ENCODE measurements at regions not wholly inside any gene's neighbourhood (a gene's known extent, or its start where the extent isn't known, plus 50 kb on each side); places are given as distances from the start of the nearest gene placed in this dataset.

DNA sequence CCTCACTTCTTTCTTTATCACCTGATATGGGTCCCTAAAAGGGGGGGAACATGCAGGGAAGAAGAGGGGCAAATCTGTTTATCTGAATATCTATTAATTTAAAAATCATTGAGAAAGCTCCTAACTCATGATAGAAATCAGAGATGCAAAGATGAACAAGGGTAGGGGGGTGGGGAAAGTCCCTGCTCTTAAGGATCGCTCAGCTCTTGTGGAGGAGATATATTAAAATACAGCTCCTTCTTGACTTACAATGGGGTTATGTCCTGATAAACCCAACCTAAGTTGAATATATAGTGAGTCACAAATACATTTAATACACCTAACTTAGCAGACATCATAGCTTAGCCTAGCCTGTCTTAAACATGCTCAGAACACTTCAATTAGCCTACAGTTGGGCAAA is 237.5 kb downstream of the MAF start:
- H3K9me3 ChIP-seq (ENCODE audit: control insufficient read depth, insufficient read depth, low read depth, low read length), result no peaks in the 10 kb centered on the region
- no peak for DNase-seq (ENCODE audit: low read depth, low spot score)
- no peaks in the 10 kb centered on the region for H3K4me1 ChIP-seq (ENCODE audit: control insufficient read depth, insufficient read depth, low read length)
- in situ Hi-C loops (cut with HindIII; ENCODE audit: low pct_unique_long_range_greater_than_20kb, low sequenced_read_pairs), result no loop called here
- H3K27ac ChIP-seq (ENCODE audit: low read length), result no peak overlapping the region
- no peaks in the 10 kb centered on the region for H3K36me3 ChIP-seq (ENCODE audit: control insufficient read depth, insufficient read depth, low read length)
- ATAC-seq, result no peak
- H3K4me3 ChIP-seq (ENCODE audit: low read depth in 2 of 2, low read length in 2 of 2), result no peak overlapping the region
- ChIA-PET POLR2A (no interaction called here), CTCF (no interaction called here)
- intact Hi-C loops (cut with micrococcal nuclease; ENCODE audit: unreplicated experiment), result no loop called here
- no peaks in the 10 kb centered on the region for H3K27me3 ChIP-seq (ENCODE audit: control insufficient read depth, insufficient read depth, low read length)
- TF ChIP-seq, protein P1, sequence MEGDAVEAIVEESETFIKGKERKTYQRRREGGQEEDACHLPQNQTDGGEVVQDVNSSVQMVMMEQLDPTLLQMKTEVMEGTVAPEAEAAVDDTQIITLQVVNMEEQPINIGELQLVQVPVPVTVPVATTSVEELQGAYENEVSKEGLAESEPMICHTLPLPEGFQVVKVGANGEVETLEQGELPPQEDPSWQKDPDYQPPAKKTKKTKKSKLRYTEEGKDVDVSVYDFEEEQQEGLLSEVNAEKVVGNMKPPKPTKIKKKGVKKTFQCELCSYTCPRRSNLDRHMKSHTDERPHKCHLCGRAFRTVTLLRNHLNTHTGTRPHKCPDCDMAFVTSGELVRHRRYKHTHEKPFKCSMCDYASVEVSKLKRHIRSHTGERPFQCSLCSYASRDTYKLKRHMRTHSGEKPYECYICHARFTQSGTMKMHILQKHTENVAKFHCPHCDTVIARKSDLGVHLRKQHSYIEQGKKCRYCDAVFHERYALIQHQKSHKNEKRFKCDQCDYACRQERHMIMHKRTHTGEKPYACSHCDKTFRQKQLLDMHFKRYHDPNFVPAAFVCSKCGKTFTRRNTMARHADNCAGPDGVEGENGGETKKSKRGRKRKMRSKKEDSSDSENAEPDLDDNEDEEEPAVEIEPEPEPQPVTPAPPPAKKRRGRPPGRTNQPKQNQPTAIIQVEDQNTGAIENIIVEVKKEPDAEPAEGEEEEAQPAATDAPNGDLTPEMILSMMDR (IDR thresholded peaks at IDR 0.05), result no peak
- no peak for TF ChIP-seq SIN3A (IDR thresholded peaks at IDR 0.05; ENCODE audit: borderline replicate concordance, insufficient read depth, low read depth, low read length)
- TF ChIP-seq POLR2AphosphoS5 (IDR thresholded peaks at IDR 0.05; ENCODE audit: low read depth, low read length), result no peak
- no peak for TF ChIP-seq TCF7L2 (IDR thresholded peaks at IDR 0.05; ENCODE audit: low read depth, low read length)
- no peak for TF ChIP-seq REST (IDR thresholded peaks at IDR 0.05; ENCODE audit: insufficient read depth in 1 of 2, low read depth in 2 of 2, low read length in 1 of 2)
- no TSS peak for BruUV-seq (replicated peaks)

- in situ Hi-C loops (cut with HindIII; ENCODE audit: low pct_unique_long_range_greater_than_20kb, low sequenced_read_pairs) (no loop called here), intact Hi-C loops (cut with micrococcal nuclease; ENCODE audit: unreplicated experiment) (no loop called here)
- POLR2A ChIA-PET, result no interaction called here
- no peaks in the 10 kb centered on the region for H3K36me3 ChIP-seq (ENCODE audit: control insufficient read depth, insufficient read depth, low read length)
- no peak for TF ChIP-seq POLR2AphosphoS5 (IDR thresholded peaks at IDR 0.05; ENCODE audit: low read depth, low read length)
- no peak for TF ChIP-seq REST (IDR thresholded peaks at IDR 0.05; ENCODE audit: insufficient read depth in 1 of 2, low read depth in 2 of 2, low read length in 1 of 2)
- no peak for TF ChIP-seq TCF7L2 (IDR thresholded peaks at IDR 0.05; ENCODE audit: low read depth, low read length)
- TF ChIP-seq, protein P1 (IDR thresholded peaks at IDR 0.05), result no peak
- no peak for TF ChIP-seq SIN3A (IDR thresholded peaks at IDR 0.05; ENCODE audit: borderline replicate concordance, insufficient read depth, low read depth, low read length)
- H3K9me3 ChIP-seq (ENCODE audit: control insufficient read depth, insufficient read depth, low read depth, low read length), result no peaks in the 10 kb centered on the region
- H3K27me3 ChIP-seq (ENCODE audit: control insufficient read depth, insufficient read depth, low read length), result no peaks in the 10 kb centered on the region
- H3K4me1 ChIP-seq (ENCODE audit: control insufficient read depth, insufficient read depth, low read length), result no peaks in the 10 kb centered on the region
- no peak for DNase-seq (ENCODE audit: low read depth, low spot score)
- no peak for ATAC-seq
- no peak overlapping the region for H3K27ac ChIP-seq (ENCODE audit: low read length)
- no peak overlapping the region for H3K4me3 ChIP-seq (ENCODE audit: low read depth in 2 of 2, low read length in 2 of 2)
- CTCF ChIA-PET, result no interaction called here
- no TSS peak for BruUV-seq (replicated peaks)
These were observed 238.1 kb downstream of the MAF start for GRCh38 chr16:79362300-79362970.
